DND-41 (cell line): ENCODE measurements at regions not wholly inside any gene's neighbourhood (a gene's known extent, or its start where the extent isn't known, plus 50 kb on each side); places are given as distances from the start of the nearest gene placed in this dataset.

Experiments
- CTCF ChIP-seq: IDR thresholded peaks from 2 replicates; pipeline ENCODE4 v1.5.1; 2012; ENCODE audit warnings: borderline replicate concordance, low read length, moderate library complexity, mild to moderate bottlenecking; ENCODE audit not compliant: poor library complexity, severe bottlenecking; ENCODE audit errors: extremely low read depth
- EZH2 ChIP-seq: IDR thresholded peaks from 3 replicates; pipeline ENCODE4 v1.6.1; 2012; ENCODE audit warnings: borderline replicate concordance, low read depth, mild to moderate bottlenecking, moderate library complexity, low read length, inconsistent platforms; ENCODE audit not compliant: severe bottlenecking

GRCh38 chr5:174386846-174387245, 337.5 kb upstream of the MSX2 start:
- TF ChIP-seq EZH2 (no peak), CTCF (no peak)
